AG10803 (cell line): ENCODE measurements at regions not wholly inside any gene's neighbourhood (a gene's known extent, or its start where the extent isn't known, plus 50 kb on each side); places are given as distances from the start of the nearest gene placed in this dataset.

Experiments used
- DNase-seq: peaks from one replicate; pipeline ENCODE4 v3.0.0; 2010; ENCODE audit warnings: low read depth
- H3K4me3 ChIP-seq: 2 replicates; pipeline ENCODE4 v1.5.1; 2011; ENCODE audit warnings: mild to moderate bottlenecking, low read length, control low read depth
- CTCF ChIP-seq: conservative IDR thresholded peaks from 2 replicates; pipeline ENCODE4 v1.5.1; 2011; ENCODE audit warnings: mild to moderate bottlenecking, low read length, control low read depth, inconsistent platforms

- no peak for TF ChIP-seq CTCF
- no peak overlapping the region for H3K4me3 ChIP-seq
- DNase-seq = peak; percentile 49
Observed at GRCh38 chr3:59263152-59263551, 213.3 kb upstream of the CFAP20DC start.

GRCh38 chr3:59262076-59262498, 212.3 kb upstream of the CFAP20DC start:
- TF ChIP-seq CTCF = no peak
- no peak for DNase-seq
- no peak overlapping the region for H3K4me3 ChIP-seq

- no peak for TF ChIP-seq CTCF
- DNase-seq = no peak
- no peak overlapping the region for H3K4me3 ChIP-seq
Observed at GRCh38 chr3:59261009-59261408, 211.2 kb upstream of the CFAP20DC start.

GRCh38 chr3:59258550-59259260, 208.9 kb upstream of the CFAP20DC start:
- no peak for TF ChIP-seq CTCF
- H3K4me3 ChIP-seq = no peak overlapping the region
- no peak for DNase-seq

- TF ChIP-seq CTCF = no peak
- H3K4me3 ChIP-seq = no peak overlapping the region
Observed at GRCh38 chr3:59257506-59257905, 207.7 kb upstream of the CFAP20DC start.

GRCh38 chr3:59256230-59256629, 206.4 kb upstream of the CFAP20DC start:
- TF ChIP-seq CTCF = no peak

More at GRCh38 chr3:59257506-59257905, 207.7 kb upstream of the CFAP20DC start:
- no peak for DNase-seq

GRCh38 chr3:59254976-59255375, 205.2 kb upstream of the CFAP20DC start:
- no peak overlapping the region for H3K4me3 ChIP-seq
- no peak for DNase-seq
- no peak for TF ChIP-seq CTCF

More at GRCh38 chr3:59256230-59256629, 206.4 kb upstream of the CFAP20DC start:
- DNase-seq = peak; percentile 32
- H3K4me3 ChIP-seq = no peak overlapping the region
